ENCODE measurements at regions not wholly inside any gene's neighbourhood (a gene's known extent, or its start where the extent isn't known, plus 50 kb on each side); places are given as distances from the start of the nearest gene placed in this dataset.

DNA sequence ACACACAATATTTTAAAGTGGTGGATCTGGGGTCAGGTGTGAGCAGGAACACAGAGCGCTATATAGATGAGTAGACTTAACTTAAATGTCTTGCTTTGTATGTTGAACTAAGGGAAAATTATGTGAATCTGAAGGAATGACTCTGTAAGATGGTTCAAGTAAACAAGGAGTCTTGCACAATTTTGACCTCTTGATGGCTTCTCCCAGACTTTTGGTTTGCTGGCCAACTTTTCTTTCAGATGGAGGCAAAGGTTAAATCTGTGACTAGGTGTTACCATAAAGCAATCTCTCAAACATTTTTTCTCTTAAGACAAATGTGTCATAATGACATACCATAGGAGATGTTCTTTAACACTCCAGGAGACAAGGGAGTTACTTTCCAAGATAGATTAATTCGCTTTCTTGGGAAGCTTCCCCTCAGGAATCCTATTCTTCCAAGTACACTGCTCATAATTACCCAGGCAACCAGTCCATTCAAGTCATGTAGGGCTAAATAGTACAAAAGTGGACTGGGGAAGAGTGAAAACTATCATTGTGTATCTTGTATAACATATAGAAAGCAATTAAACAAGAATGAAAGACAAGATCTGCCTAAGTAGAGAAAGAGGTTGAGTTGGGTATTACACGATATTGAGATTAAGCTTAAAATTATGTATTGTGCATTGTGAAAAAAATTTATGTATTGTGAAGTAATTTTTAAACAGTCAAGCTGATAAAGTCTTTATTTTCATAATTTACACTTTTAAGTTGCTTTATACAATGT is 60.3 kb upstream of the SLC27A6 start:
- DNase-seq = no peak

DNA sequence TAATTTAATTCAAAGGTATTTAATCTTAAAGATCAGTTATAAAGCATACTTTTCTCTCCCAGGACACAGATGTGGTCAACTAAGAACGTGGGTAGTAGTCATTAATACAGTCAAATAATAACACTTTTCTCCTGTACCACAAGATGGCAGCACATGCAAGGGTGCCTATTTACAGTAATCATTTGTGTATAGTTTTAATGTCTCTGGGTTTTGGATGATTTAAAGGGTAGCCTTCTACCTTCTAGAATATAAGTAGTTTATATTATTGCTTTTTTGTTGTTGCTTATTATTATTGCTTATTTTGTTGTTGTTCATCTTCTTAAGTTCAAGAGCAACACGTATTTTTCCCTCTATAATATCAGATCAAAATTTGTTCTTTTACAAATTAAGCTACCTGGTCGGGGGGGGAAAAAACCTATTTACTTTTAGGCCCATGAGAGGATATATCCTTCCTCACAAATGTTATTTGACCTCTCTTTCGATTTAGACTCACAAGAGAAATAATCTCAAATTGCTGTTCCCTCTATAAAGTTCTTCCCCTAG is 59.6 kb upstream of the SLC27A6 start:
- peak; percentile 52 for DNase-seq

DNA sequence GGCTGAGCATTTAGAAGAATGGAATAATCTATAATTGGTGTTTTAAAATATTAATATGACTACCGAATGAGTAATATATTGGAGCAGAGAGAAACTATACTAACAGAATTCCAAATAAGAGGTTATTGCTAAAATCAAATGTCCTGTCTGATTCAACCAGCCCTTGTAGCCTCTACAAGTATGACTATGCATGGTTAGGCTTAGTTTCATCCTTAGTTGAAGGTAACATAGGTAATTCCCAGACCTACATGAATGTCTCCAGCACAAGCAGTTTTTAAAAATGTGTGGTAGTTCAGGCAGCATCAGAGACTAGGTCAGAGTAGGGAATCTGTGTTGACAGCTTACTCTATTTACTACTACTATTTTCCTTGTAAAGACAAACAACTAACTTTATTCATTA is 51.7 kb upstream of the SLC27A6 start:
- no peak for DNase-seq
